ENCODE measurements at regions not wholly inside any gene's neighbourhood (a gene's known extent, or its start where the extent isn't known, plus 50 kb on each side); places are given as distances from the start of the nearest gene placed in this dataset.
"Not testable (repeated sequence)": the region's sequence is repeated elsewhere in the genome, so short reads cannot be mapped to it uniquely, and the experiment has no call there.

- ATAC-seq = no peak
These were observed 62.8 kb upstream of the NEIL3 start for GRCh38 chr4:177246641-177247584.

DNA sequence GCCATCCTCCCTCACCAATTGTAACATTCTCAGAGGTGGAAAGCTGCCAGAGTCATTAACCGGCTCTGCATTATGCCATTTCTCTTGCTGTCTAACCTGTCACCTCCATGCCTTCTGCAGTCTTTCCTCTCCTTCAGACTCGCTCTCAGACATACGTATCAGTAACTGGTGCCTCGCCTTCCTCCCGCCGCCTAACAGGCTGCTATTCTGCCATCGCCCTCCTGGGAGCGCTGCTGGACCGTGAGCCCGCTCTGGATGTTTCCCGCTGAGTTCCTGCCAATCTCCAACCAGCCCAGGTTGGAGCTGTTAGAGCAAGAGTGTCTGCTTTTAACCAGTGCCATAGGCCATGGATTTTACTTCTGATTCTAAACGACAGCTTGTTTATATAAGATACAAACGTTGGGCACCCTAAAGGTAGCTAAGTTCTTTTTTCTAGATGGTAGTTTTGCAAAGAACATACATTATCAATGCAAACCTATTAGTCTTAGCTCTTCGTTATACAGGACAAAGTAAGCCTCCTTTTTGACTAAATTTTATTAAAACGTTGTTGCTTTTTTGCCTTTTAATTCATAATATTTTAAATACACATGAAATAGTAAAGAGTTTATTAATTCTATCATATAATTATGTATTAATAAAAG, 59.5 kb upstream of the NEIL3 start:
- peak; percentile 94 for ATAC-seq

DNA sequence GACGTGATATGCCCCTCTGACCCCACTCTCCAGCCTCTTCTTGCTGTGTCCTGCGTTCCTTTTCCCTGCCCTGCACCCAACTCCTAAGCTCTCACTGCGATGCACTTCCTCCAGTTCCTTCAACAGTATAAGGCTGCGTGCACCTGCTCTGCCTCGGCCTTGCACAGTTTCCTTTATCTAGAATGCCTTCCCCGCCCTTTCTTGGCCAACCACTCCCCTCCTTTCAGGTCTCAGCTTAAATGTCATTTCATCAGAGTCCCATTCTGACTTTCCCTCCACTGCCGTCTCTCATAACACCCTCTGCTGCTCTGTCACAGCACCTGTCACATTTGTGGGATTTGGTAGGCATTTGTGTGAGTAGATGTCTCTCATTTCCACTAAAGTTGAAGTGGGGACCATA, 58.4 kb upstream of the NEIL3 start:
- ATAC-seq = no peak

GRCh38 chr4:177255359-177255758, 54.3 kb upstream of the NEIL3 start:
- ATAC-seq = no peak

DNA sequence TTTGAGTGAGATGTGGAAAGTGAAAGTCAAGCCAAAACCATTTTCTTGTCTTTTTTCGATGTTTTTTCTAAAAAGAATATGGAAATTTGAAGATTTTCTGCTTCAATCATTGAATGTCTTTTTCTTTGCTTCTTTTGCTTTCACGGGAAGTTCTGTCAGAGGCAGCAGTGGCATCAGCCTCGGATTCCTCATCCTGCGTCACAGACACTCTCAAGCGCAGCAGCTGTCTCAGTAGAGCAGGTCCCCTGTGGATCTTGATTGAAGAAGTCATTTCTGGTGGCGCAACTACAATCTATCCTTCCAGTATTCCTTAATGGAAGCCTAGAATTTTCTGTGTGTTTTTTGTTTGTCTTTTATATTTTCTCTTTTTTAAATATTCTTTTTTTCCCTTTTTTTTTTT, 52.7 kb upstream of the NEIL3 start:
- ATAC-seq = no peak

DNA sequence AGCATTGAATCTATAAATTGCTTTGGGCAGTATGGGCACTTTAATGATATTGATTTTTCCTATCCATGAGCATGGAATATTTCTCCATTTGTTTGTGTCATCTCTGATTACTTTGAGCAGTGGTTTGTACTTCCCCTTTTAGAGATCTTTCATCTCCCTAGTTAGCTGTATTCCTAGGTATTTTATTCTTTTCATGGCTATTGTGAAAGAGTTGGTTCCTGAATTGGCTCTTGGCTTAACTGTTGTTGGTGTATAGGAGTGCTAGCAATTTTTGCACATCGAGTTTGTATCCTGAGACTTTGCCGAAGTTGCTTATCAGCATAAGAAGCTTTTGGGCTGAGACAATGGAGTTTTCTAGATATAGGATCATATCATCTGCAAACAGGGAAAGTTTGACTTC, 50.2 kb upstream of the NEIL3 start:
- not testable (repeated sequence) for ATAC-seq

All from esophagus mucosa (tissue), 1 donor.